A549 (cell line): ENCODE measurements at regions not wholly inside any gene's neighbourhood (a gene's known extent, or its start where the extent isn't known, plus 50 kb on each side); places are given as distances from the start of the nearest gene placed in this dataset.
"Not testable (repeated sequence)": the region's sequence is repeated elsewhere in the genome, so short reads cannot be mapped to it uniquely, and the experiment has no call there.

ENCODE experiments used
- ATAC-seq, 2 experiments: fragments of 200-7000 bp in 1 of 2; fragments of >200 bp in 1 of 2; cut with Nextera tagmentation in 1 of 2; cut with Tn5 transposase in 1 of 2; 3 replicates each; pipeline versions ENCODE4 v1.8.0 to v1.9.1; 2018 to 2020; ENCODE audit warnings: mild to moderate bottlenecking in 1 of 2, moderate library complexity in 1 of 2
- CTCF ChIA-PET: fragments of 300-600 bp; sonication (Branson Sonifier 250); formaldehyde crosslinking; extraction: SDS; loops from one replicate; lab custom pipeline; 2021; ENCODE audit warnings: antibody characterized with exemption, inconsistent platforms; lab: Yijun Ruan, JAX
- POLR2A ChIA-PET: fragments of 350-600 bp; formaldehyde crosslinking; extraction: SDS; loops from one replicate; lab custom pipeline; 2021; ENCODE audit warnings: antibody characterized with exemption, inconsistent platforms; lab: Yijun Ruan, JAX
- DNase-seq, 2 experiments: peaks; one replicate each; pipeline versions ENCODE4 v3.0.0 to v3.0.0-alpha.2; 2011 to 2016; ENCODE audit warnings: low read depth in 1 of 2, low spot score in 1 of 2
- FAIRE-seq: peaks from 2 replicates; lab custom pipeline; 2011; peaks lifted over from hg19 to GRCh38; lab: Jason Lieb, UNC
- H3K27ac ChIP-seq, 2 experiments: fragments of >200 bp; sonication (Bioruptor Twin); formaldehyde crosslinking; 3 replicates each; pipeline ENCODE4 v1.5.1; 2016 to 2017
- H3K4me1 ChIP-seq: fragments of >200 bp; sonication (Bioruptor Twin); formaldehyde crosslinking; 3 replicates; pipeline ENCODE4 v1.6.1; 2016
- H3K4me2 ChIP-seq: fragments of >200 bp; sonication (Bioruptor Twin); formaldehyde crosslinking; 3 replicates; pipeline ENCODE4 v1.6.1; 2016
- H3K4me3 ChIP-seq: fragments of >200 bp; sonication (Bioruptor Twin); formaldehyde crosslinking; 3 replicates; pipeline ENCODE4 v1.5.1; 2016
- H3K9me3 ChIP-seq: fragments of >200 bp; sonication (Bioruptor Twin); formaldehyde crosslinking; 3 replicates; pipeline ENCODE4 v1.6.1; 2016
- CBX8 ChIP-seq: fragments of 200-600 bp; sonication (generic); IDR thresholded peaks from 2 replicates; pipeline ENCODE4 v1.6.1; 2016
- CEBPB ChIP-seq, 2 experiments: fragments of >200 bp in 1 of 2; sonication (Bioruptor Twin) in 1 of 2; formaldehyde crosslinking in 1 of 2; IDR thresholded peaks; 2 replicates each; pipeline ENCODE4 v1.6.1; 2012 to 2016
- CHD4 ChIP-seq: fragments of 200-600 bp; sonication (generic); IDR thresholded peaks from 2 replicates; pipeline ENCODE4 v1.6.1; 2016; ENCODE audit warnings: antibody characterized with exemption, mild to moderate bottlenecking, borderline replicate concordance
- ESRRA ChIP-seq: fragments of 150-350 bp; IDR thresholded peaks from 2 replicates; pipeline ENCODE4 v1.6.1; 2014; ENCODE audit warnings: mild to moderate bottlenecking, low read length, borderline replicate concordance
- FOSL2 ChIP-seq, 2 experiments: fragments of 450-650 bp in 1 of 2; fragments of >200 bp in 1 of 2; sonication (Bioruptor Twin) in 1 of 2; formaldehyde crosslinking; IDR thresholded peaks; 2 replicates each; pipeline versions ENCODE4 v1.5.0 to v1.6.1; 2016 to 2020; ENCODE audit warnings: mild to moderate bottlenecking in 1 of 2, moderate library complexity in 1 of 2
- FOXS1 ChIP-seq: fragments of 250-450 bp; sonication (Bioruptor Pico); IDR thresholded peaks from 2 replicates; pipeline ENCODE4 v1.5.0; 2020; ENCODE audit warnings: mild to moderate bottlenecking, moderate library complexity
- GATA3 ChIP-seq: IDR thresholded peaks from 2 replicates; pipeline ENCODE4 v1.6.1; 2012; ENCODE audit warnings: borderline replicate concordance
- HOXA7 ChIP-seq: fragments of 250-450 bp; sonication (Bioruptor Pico); IDR thresholded peaks from 2 replicates; pipeline ENCODE4 v1.5.0; 2020; ENCODE audit warnings: mild to moderate bottlenecking, moderate library complexity
- JUNB ChIP-seq: fragments of >200 bp; sonication (Bioruptor Twin); formaldehyde crosslinking; IDR thresholded peaks from 2 replicates; pipeline ENCODE4 v1.6.1; 2016
- KDM1A ChIP-seq: fragments of 200-600 bp; sonication (generic); IDR thresholded peaks from 2 replicates; pipeline ENCODE4 v1.6.1; 2016; ENCODE audit warnings: low read depth, mild to moderate bottlenecking
- NR3C1 ChIP-seq: fragments of >200 bp; sonication (Bioruptor Twin); formaldehyde crosslinking; IDR thresholded peaks from 3 replicates; pipeline ENCODE4 v1.6.1; 2017
- POLR2A ChIP-seq: IDR thresholded peaks from 2 replicates; pipeline ENCODE4 v1.6.1; 2012; ENCODE audit warnings: mild to moderate bottlenecking, low read length
- RAD21 ChIP-seq, 2 experiments: fragments of >200 bp in 1 of 2; sonication (Bioruptor Twin) in 1 of 2; formaldehyde crosslinking in 1 of 2; IDR thresholded peaks in 1 of 2; conservative IDR thresholded peaks in 1 of 2; 2 replicates in 1 of 2; 3 replicates in 1 of 2; pipeline ENCODE4 v1.6.1; 2012 to 2018; ENCODE audit warnings: inconsistent platforms in 1 of 2
- SMC3 ChIP-seq: fragments of >200 bp; sonication (Bioruptor Twin); formaldehyde crosslinking; IDR thresholded peaks from 3 replicates; pipeline ENCODE4 v1.6.1; 2018; ENCODE audit warnings: inconsistent platforms
- ZFP36 ChIP-seq: fragments of 450-650 bp; IDR thresholded peaks from 2 replicates; pipeline ENCODE4 v1.6.1; 2014; ENCODE audit warnings: borderline replicate concordance; ENCODE audit not compliant: partially characterized antibody
- ZSCAN20 ChIP-seq: fragments of 250-450 bp; sonication (Bioruptor Pico); IDR thresholded peaks from 2 replicates; pipeline ENCODE4 v1.8.0; 2022; ENCODE audit warnings: mild to moderate bottlenecking, moderate library complexity
- WGBS: methylation state at CpG from one replicate; pipeline ENCODE4 v1.1.6; 2017; ENCODE audit errors: missing lambda C conversion rate; 5-methylcytosine and 5-hydroxymethylcytosine counted together
- TF ChIP-seq, protein P1 (sequence below): IDR thresholded peaks from 2 replicates; pipeline ENCODE4 v1.6.1; 2012
- TF ChIP-seq, protein P2 (sequence below): fragments of 200-600 bp; sonication (generic); IDR thresholded peaks from 2 replicates; pipeline ENCODE4 v1.6.1; 2016; ENCODE audit warnings: antibody characterized with exemption, mild to moderate bottlenecking, moderate library complexity
- TF ChIP-seq, protein P3 (sequence below): fragments of 450-650 bp; IDR thresholded peaks from 2 replicates; pipeline ENCODE4 v1.6.1; 2014; ENCODE audit warnings: antibody characterized with exemption
- TF ChIP-seq, protein P4 (sequence below): fragments of >200 bp; sonication (Bioruptor Twin); formaldehyde crosslinking; IDR thresholded peaks from 3 replicates; pipeline ENCODE4 v1.5.1; 2016

DNA sequence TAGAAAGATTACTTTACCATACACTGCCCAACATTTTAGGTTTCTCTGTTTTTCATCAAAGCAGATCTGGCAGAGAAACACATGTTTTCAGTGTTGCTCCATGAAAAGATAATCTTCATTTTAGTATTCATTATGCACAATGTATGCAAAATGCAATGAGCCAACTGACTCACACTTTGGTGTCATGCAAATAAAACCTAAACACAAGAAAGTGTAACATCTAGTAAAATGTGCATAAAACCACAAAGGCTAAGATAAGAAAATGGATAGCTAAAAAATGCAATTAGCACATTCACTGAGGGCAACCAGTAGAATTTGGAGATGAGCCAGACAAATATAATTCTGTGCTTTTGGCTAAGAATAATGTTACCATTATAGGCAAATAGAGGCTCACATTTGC lies 203.5 kb upstream of the UBE2E3 start:
- DNase-seq (no peak), FAIRE-seq (no peak), ATAC-seq (no peak)
- no peak overlapping the region for H3K4me3 ChIP-seq
- ChIA-PET POLR2A (no interaction called here), CTCF (no interaction called here)
- no peaks in the 10 kb centered on the region for H3K9me3 ChIP-seq
- H3K4me1 ChIP-seq: no peaks in the 10 kb centered on the region
- no peak overlapping the region for H3K4me2 ChIP-seq
- TF ChIP-seq SMC3 (no peak), HOXA7 (CRISPR knock-in tag) (no peak), CBX8 (no peak), POLR2A (no peak), ZSCAN20 (CRISPR knock-in tag) (no peak), FOXS1 (CRISPR knock-in tag) (no peak), KDM1A (no peak)
- TF ChIP-seq, protein P1, sequence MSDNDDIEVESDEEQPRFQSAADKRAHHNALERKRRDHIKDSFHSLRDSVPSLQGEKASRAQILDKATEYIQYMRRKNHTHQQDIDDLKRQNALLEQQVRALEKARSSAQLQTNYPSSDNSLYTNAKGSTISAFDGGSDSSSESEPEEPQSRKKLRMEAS: no peak
- H3K27ac ChIP-seq: no peak overlapping the region

DNA sequence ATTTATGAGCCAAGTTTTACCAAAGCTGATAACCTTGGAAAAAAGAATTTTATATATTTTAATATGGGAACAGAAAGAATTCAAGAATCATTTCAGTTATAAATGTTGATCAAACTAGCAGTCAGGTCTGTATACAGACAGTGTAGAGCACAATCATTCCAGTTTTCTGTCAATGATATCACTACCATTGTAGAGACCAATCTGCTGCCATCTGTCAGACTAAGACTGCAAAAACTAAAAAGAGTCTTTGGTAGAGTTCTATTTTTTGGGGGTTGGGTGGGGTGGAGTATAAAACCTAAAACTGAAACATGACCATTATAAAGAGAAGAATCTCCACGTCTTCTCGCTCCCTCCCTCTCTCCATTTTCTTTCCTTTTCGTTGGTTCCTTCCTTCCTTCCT lies 204.7 kb upstream of the UBE2E3 start:
- WGBS: 89% methylated on average over 3 of the region's 3 CpGs
- H3K4me1 ChIP-seq: no peaks in the 10 kb centered on the region
- H3K9me3 ChIP-seq: no peaks in the 10 kb centered on the region
- no peak for DNase-seq
- no peak for FAIRE-seq
- TF ChIP-seq ZSCAN20 (CRISPR knock-in tag) (no peak), ZFP36 (no peak), JUNB (no peak)
- no peak for ATAC-seq
- ChIA-PET POLR2A (no interaction called here), CTCF (no interaction called here)
- no peak overlapping the region for H3K27ac ChIP-seq
- no peak overlapping the region for H3K4me3 ChIP-seq
- no peak overlapping the region for H3K4me2 ChIP-seq

DNA sequence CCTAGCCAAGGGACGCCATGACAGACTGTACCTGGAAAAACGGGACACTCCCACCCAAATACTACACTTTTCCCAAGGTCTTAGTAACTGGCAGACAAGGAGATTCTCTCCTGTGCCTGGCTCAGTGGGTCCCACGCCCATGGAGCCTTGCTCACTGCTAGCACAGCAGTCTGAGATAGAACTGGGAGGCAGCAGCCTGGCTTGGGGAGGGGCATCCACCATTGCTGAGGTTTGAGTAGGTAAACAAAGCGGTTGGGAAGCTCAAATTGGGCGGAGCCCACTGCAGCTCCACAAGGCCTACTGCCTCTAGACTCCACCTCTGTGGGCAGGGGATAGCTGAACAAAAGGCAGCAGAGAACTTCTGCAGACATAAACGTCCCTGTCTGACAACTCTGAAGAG lies 215.1 kb upstream of the UBE2E3 start:
- 78% methylated on average over 6 of the region's 6 CpGs for WGBS
- ATAC-seq, POLR2A ChIA-PET, FAIRE-seq, H3K9me3 ChIP-seq, H3K27ac ChIP-seq, H3K4me3 ChIP-seq, H3K4me2 ChIP-seq, CTCF ChIA-PET, DNase-seq: not testable (repeated sequence)
- peaks cover 25% of the 10 kb centered on the region for H3K4me1 ChIP-seq

DNA sequence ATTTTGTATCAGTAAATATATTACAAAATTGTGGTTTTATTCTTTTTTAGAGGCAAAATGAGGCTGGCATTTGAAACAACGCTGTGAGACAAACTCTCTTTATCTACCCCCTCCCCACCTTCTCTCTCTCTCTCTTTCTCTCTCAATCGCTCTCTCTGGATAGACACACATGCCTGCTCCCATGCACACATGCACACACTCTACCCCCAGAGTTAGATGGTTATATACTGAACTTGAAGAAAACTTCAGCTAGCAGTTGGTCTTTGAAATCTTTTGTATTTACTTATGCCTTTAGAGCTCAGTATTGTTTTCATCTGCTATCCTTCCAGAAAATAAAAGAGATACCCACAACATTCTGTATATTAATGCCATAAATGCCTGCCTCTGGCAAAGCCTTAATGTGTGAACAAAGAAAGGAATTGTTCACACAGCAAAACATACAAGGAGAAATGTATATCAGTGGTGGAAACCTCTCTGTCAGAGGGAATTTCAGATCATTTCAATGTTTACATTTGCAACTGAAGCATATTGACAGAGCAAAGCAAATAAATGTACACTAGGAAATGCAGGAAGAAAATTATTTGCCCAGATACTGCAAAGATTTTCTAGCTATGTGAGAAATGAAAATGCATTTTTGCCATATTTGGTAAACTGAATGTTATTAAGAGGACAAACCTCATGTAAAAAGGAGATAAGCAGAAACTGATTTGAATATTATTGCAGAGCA lies 217.0 kb upstream of the UBE2E3 start:
- TF ChIP-seq RAD21 (conservative IDR thresholded peaks at IDR 0.05 in 1 of 2, IDR thresholded peaks at IDR 0.05 in 1 of 2) (peak in 1 of 2 experiments; percentile 13; a peak in 1 of 5 replicates), SMC3 (0 out of 3 replicates have a peak, but pooled peaks have one; percentile 11), CEBPB (IDR thresholded peaks at IDR 0.05) (peak in 1 of 2 experiments; percentile 37; a peak in 1 of 4 replicates), ESRRA (no peak), GATA3 (peak; percentile 60)
- FAIRE-seq: no peak
- CTCF ChIA-PET: interaction anchor here (1.2 kb wide), 1 partner anchor 10 kb away, joined by 3 read pairs; no protein-coding TSS in a partner anchor
- no peaks in the 10 kb centered on the region for H3K9me3 ChIP-seq
- POLR2A ChIA-PET: no interaction called here
- peak overlapping the region; percentile 53 for H3K4me2 ChIP-seq
- H3K4me1 ChIP-seq: peaks cover 25% of the 10 kb centered on the region
- peak in 1 of 2 experiments; percentile 80; a peak in 3 of 6 replicates for ATAC-seq
- H3K4me3 ChIP-seq: no peak overlapping the region
- 24% methylated on average over 2 of the region's 2 CpGs for WGBS
- H3K27ac ChIP-seq: peak overlapping the region; percentile 6 to 35; a peak in 2 of 6 replicates
- peak in 1 of 2 experiments; percentile 49 for DNase-seq

DNA sequence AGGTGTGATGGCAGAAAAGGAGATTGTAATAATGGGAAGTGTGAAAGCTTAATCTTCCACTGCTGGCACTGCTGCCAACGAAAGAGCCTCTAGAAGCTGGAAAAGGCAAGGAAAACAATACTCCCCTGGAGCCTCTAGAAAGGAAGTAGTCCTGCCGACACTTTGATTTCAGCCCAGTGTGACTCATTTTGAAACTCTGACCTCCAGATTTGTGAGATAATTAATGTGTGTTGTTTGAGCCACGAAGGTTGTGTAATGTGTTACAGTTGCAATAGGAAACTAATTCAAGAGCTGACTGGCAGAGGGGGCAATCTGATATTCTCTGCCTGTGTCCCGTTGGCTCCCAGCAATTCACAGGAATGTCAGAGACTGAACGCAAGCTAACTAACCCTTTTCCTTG lies 219.2 kb upstream of the UBE2E3 start:
- Histone ChIP-seq H3K9me3 (no peaks in the 10 kb centered on the region), H3K4me3 (no peak overlapping the region), H3K27ac (0 out of 6 replicates have a peak overlapping the region, but pooled peaks of 1 of the 2 experiments have one; percentile 34), H3K4me2 (peak overlapping the region; percentile 45; the same call in 2 of the 3 replicates), H3K4me1 (peaks cover 25% of the 10 kb centered on the region)
- ATAC-seq (peak; percentile 30 to 70; a peak in 4 of 6 replicates), FAIRE-seq (no peak), DNase-seq (peak in 1 of 2 experiments; percentile 50)
- ChIA-PET POLR2A (no interaction called here), CTCF (no interaction called here)
- 32% methylated on average over 5 of the region's 5 CpGs for WGBS
- TF ChIP-seq FOSL2 (IDR thresholded peaks at IDR 0.05) (no peak), FOSL2 (CRISPR knock-in tag; IDR thresholded peaks at IDR 0.05) (peak; percentile 54), FOXS1 (CRISPR knock-in tag) (no peak), JUNB (0 out of 2 replicates have a peak, but pooled peaks have one; percentile 13), CEBPB (IDR thresholded peaks at IDR 0.05) (peak; percentile 10 to 33; a peak in 1 of 4 replicates), CHD4 (no peak), NR3C1 (no peak)
- TF ChIP-seq, protein P2, sequence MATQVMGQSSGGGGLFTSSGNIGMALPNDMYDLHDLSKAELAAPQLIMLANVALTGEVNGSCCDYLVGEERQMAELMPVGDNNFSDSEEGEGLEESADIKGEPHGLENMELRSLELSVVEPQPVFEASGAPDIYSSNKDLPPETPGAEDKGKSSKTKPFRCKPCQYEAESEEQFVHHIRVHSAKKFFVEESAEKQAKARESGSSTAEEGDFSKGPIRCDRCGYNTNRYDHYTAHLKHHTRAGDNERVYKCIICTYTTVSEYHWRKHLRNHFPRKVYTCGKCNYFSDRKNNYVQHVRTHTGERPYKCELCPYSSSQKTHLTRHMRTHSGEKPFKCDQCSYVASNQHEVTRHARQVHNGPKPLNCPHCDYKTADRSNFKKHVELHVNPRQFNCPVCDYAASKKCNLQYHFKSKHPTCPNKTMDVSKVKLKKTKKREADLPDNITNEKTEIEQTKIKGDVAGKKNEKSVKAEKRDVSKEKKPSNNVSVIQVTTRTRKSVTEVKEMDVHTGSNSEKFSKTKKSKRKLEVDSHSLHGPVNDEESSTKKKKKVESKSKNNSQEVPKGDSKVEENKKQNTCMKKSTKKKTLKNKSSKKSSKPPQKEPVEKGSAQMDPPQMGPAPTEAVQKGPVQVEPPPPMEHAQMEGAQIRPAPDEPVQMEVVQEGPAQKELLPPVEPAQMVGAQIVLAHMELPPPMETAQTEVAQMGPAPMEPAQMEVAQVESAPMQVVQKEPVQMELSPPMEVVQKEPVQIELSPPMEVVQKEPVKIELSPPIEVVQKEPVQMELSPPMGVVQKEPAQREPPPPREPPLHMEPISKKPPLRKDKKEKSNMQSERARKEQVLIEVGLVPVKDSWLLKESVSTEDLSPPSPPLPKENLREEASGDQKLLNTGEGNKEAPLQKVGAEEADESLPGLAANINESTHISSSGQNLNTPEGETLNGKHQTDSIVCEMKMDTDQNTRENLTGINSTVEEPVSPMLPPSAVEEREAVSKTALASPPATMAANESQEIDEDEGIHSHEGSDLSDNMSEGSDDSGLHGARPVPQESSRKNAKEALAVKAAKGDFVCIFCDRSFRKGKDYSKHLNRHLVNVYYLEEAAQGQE: no peak
- TF ChIP-seq, protein P3, sequence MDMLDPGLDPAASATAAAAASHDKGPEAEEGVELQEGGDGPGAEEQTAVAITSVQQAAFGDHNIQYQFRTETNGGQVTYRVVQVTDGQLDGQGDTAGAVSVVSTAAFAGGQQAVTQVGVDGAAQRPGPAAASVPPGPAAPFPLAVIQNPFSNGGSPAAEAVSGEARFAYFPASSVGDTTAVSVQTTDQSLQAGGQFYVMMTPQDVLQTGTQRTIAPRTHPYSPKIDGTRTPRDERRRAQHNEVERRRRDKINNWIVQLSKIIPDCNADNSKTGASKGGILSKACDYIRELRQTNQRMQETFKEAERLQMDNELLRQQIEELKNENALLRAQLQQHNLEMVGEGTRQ: no peak
- TF ChIP-seq, protein P4, sequence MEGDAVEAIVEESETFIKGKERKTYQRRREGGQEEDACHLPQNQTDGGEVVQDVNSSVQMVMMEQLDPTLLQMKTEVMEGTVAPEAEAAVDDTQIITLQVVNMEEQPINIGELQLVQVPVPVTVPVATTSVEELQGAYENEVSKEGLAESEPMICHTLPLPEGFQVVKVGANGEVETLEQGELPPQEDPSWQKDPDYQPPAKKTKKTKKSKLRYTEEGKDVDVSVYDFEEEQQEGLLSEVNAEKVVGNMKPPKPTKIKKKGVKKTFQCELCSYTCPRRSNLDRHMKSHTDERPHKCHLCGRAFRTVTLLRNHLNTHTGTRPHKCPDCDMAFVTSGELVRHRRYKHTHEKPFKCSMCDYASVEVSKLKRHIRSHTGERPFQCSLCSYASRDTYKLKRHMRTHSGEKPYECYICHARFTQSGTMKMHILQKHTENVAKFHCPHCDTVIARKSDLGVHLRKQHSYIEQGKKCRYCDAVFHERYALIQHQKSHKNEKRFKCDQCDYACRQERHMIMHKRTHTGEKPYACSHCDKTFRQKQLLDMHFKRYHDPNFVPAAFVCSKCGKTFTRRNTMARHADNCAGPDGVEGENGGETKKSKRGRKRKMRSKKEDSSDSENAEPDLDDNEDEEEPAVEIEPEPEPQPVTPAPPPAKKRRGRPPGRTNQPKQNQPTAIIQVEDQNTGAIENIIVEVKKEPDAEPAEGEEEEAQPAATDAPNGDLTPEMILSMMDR: no peak
